ENCODE measurements at regions not wholly inside any gene's neighbourhood (a gene's known extent, or its start where the extent isn't known, plus 50 kb on each side); places are given as distances from the start of the nearest gene placed in this dataset.
"Not testable (repeated sequence)": the region's sequence is repeated elsewhere in the genome, so short reads cannot be mapped to it uniquely, and the experiment has no call there.

DNA sequence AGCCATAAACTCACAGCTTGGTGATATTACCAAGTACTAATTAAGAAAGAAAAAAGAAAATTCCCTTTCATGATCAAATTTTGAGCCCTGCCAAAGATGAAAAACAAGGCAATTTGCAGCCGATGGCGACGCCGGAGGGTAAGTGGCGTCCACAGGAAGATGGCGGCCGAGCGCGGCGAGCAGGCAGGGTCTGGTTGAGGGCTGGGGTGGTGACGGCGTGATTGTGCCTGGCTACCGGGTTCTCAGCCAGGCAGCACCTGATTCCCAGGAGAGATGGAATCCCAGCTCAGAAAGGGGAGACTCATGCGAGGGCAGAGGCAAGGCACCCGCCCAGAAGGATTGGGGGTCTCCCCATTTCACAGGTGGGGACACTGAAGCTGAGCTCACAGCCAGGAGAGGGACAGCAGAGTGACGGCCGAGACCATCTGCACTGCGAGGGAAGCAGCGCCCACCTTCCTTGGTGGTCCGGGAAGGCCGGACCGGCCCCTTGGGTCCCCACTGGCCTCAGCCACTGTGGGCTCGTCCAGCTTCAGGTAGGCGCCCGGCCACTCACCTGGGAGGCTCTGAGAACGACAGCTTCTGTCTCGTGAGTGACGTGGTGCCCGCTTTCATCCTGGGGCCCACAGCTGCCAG is 145.8 kb downstream of the IGLL1 start:
- not testable (repeated sequence) for H3K27ac Mint-ChIP-seq; ATAC-seq; DNase-seq (ENCODE audit: low spot score); H3K36me3 Mint-ChIP-seq; H3K4me3 Mint-ChIP-seq; H3K9me3 Mint-ChIP-seq
- Mint-ChIP-seq H3K27me3 (peaks cover 0 to 10% of the 10 kb centered on the region in 2 donors), H3K4me1 (ENCODE audit: low read depth in 2 of 2) (peaks cover 0 to 11% of the 10 kb centered on the region in 2 donors)

DNA sequence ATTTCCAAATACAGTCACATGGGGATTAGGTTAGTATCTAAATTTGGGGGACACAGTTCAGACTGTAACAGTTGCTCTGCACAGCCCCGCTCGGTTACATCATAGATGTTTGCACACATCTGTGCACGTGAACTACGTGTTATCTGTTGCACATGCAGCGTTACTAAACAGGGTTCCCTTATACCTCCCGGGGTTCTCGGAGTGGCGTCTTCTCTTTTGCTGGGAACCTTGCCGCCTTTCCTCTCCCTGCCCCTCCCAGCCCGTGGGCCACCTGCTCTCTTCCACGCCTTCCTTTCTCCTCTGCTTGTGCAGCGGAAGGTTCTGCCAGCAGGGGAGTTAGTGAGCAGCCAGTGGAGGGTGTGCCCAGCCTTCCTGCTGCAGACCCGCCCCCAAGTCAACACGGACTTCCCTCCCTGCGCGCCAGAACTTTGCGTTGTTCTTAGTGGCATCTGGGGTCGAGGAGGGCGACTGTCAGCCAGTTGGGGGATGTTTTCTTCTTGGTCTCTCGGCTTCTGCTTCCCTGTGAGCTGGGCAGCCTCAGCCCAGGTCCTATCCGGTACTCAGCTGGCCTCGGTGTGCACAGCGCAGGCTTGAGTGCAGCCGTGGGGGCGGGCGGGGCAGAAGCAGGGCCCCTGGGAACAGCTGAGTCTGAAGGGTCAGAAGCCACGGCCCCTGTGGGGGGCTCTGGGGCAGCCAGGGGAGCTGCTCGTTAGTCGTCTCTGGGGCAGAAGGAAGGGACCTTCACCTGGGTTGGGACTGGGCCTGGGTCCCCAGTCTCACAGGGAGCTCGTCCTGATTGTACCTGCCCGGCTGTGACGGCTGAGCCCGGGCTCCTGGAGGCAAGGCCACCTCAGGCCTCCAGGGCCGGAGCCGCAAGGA is 146.7 kb downstream of the IGLL1 start:
- H3K4me1 Mint-ChIP-seq (ENCODE audit: low read depth in 2 of 2), result peaks cover 0 to 11% of the 10 kb centered on the region in 2 donors
- peak; percentile 78 to 87 for ATAC-seq

DNA sequence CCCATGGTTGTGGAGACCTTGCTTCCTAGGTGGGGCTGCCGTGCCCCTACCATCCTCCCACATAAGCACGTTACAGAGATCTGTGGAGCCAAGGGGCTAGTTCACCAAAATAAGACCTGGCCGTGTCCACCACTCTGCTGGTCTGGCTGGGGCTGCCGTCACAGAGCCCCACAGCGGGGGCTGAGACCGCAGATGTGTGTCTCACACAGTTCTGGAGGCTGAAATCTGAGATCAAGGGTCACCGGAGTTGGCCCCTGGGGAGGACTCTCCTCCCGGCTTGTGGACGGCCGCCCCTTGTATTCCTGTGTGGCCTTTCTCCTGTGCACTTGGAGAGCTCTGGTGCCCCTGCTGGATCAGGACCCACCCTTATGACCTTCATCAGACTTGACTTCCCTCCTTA is 147.4 kb downstream of the IGLL1 start:
- not testable (repeated sequence) for H3K27me3 Mint-ChIP-seq; ATAC-seq; DNase-seq (ENCODE audit: low spot score); H3K9me3 Mint-ChIP-seq
- H3K36me3 Mint-ChIP-seq, result peaks cover 13% of the 10 kb centered on the region
- H3K4me1 Mint-ChIP-seq (ENCODE audit: low read depth in 2 of 2), result peaks cover 0 to 11% of the 10 kb centered on the region in 2 donors
- H3K4me3 Mint-ChIP-seq, result peak overlapping the region; percentile 49
- H3K27ac Mint-ChIP-seq, result peak overlapping the region in 1 of 2 donors; percentile 51

More for the DNA sequence above, 146.7 kb downstream of the IGLL1 start:
- not testable (repeated sequence) for DNase-seq (ENCODE audit: low spot score); H3K27me3 Mint-ChIP-seq; H3K9me3 Mint-ChIP-seq
- Mint-ChIP-seq H3K4me3 (peak overlapping the region; percentile 49), H3K27ac (peak overlapping the region in 1 of 2 donors; percentile 51), H3K36me3 (peaks cover 10% of the 10 kb centered on the region)

DNA sequence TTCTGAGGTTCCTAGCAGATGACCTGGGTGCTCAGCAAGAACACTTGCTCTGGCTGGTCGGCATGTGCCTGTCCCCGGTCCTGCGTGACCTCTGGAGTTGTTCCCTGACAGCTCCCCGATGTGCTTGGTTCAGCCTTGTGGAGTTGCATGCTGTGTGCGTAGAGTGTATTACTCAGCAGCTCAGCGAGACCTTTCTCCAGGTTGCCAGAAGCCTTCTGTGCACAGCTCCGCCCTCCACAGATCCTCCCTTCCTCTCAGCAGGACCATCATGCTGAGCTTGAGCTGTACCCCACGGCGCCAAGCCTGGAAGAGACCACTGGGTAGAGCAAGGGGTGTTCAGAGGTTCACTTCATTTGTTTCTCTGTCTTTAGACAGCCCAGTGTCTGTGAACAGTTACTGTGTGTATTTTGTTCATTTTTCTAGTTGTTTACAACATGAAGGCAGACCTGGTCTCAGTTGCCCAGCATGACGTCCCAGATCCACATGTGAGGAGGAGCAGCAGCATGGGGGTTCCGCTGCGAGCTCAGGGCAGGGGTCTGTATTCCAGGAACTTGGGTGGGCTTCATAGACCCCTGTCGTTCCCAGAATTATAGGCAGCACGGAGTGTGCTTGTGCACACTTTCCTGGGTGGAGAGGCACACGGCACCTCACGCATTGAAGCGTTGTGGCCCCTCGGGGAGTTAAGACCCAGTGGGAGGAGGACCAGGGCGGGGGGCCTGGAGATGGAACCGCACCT is 148.6 kb downstream of the IGLL1 start:
- peaks cover 0 to 7% of the 10 kb centered on the region in 2 donors for H3K27me3 Mint-ChIP-seq
- no peak overlapping the region for H3K4me3 Mint-ChIP-seq
- peaks cover 0 to 11% of the 10 kb centered on the region in 2 donors for H3K4me1 Mint-ChIP-seq (ENCODE audit: low read depth in 2 of 2)
- peaks cover 10% of the 10 kb centered on the region for H3K9me3 Mint-ChIP-seq
- no peak for ATAC-seq
- DNase-seq (ENCODE audit: low spot score), result no peak
- no peak overlapping the region for H3K27ac Mint-ChIP-seq
- H3K36me3 Mint-ChIP-seq, result peaks cover 13% of the 10 kb centered on the region

DNA sequence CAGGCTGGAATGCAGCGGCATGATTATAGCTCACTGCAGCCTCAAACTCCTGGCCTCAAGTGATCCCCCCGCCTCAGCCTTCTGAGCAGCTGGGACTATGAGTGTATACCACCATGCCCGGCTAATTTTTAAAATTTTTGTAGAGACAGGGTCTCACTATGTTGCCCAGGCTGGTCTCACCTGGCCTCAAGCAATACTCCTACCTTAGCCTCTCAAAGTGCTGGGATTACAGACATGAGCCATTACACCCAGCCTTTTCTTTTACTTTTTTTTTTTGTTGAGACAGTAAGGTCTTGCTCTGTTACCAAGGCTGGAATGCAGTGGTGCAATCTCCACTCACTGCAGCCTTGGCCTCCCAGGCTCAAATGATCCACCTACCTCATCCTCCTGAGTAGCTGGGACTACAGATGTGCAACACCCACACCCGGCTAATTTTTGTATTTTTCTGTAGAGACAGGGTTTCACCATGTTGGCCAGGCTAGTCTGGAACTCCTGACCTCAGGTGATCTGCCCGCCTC is 155.5 kb downstream of the IGLL1 start:
- not testable (repeated sequence) for H3K9me3 Mint-ChIP-seq; H3K4me3 Mint-ChIP-seq; DNase-seq (ENCODE audit: low spot score); H3K4me1 Mint-ChIP-seq (ENCODE audit: low read depth in 2 of 2); H3K36me3 Mint-ChIP-seq; H3K27ac Mint-ChIP-seq; ATAC-seq; H3K27me3 Mint-ChIP-seq

DNA sequence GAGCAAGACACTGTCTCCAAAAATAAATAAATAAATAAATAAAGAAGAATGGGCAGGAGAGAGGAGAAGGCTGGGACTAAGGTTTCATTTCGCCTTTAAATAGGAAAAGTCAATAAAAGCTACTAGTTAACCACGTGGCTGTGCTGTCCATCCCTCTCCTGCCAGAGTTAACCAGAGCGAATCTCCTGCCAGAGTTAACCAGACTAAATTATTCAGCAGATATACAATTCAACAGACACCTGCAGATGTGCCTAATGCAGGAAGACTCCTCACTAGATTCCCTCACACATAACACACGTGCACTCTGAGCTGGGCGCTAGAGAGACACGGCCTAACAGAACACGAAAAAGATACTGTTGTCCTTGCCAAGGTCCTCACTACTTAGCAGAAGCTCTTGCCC is 156.1 kb downstream of the IGLL1 start:
- no peaks in the 10 kb centered on the region for H3K4me1 Mint-ChIP-seq (ENCODE audit: low read depth in 2 of 2)

DNA sequence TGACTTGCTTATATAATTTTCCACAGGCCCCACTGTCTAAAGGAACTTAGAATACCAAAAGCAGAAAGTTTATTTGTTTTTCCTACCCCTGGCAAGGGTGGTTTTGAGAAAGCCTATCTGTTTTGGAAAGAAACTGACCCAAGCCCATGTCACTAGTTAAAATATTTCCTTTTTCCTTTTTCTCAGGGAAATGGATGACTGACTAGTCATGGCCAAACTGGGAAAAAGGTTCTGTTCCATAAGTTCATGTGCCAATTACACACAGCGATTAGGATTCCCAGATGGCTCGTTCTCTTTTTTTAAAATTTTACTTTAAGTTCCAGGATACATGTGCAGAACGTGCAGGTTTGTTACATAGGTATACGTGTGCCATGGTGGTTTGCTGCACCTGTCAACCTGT is 157.8 kb downstream of the IGLL1 start:
- peaks cover 10 to 12% of the 10 kb centered on the region in 2 donors for H3K27me3 Mint-ChIP-seq
- not testable (repeated sequence) for H3K36me3 Mint-ChIP-seq, H3K4me3 Mint-ChIP-seq

More for the DNA sequence above, 156.1 kb downstream of the IGLL1 start:
- Mint-ChIP-seq H3K9me3 (no peaks in the 10 kb centered on the region), H3K4me3 (no peak overlapping the region), H3K27ac (no peak overlapping the region), H3K36me3 (peaks cover 4% of the 10 kb centered on the region), H3K27me3 (peaks cover 0 to 2% of the 10 kb centered on the region in 2 donors)
- DNase-seq (ENCODE audit: low spot score), result no peak
- no peak for ATAC-seq

DNA sequence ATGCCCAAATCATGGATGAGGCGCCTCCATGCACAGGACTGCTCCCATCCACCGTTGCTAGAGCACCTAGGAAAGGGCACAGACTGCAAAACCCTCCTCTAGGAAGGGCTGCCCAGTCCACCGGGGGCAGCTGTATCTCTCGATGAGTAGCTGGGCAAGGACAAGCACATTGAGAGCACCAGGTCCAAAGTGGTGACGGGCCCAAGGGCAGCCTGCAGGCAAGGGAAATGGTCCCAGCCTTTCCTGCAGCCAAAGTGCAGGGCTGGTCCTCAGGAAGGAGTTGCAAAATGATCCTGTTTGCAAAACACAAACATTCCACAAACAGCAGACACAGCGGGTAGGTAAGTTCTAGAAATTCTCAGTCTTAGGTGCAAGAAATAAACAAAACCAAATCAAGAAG is 158.8 kb downstream of the IGLL1 start:
- H3K27ac Mint-ChIP-seq; ATAC-seq; H3K9me3 Mint-ChIP-seq; H3K4me3 Mint-ChIP-seq; H3K36me3 Mint-ChIP-seq; DNase-seq (ENCODE audit: low spot score); H3K4me1 Mint-ChIP-seq (ENCODE audit: low read depth in 2 of 2): not testable (repeated sequence)
- H3K27me3 Mint-ChIP-seq, result peaks cover 10% of the 10 kb centered on the region in 2 donors

More for the DNA sequence above, 157.8 kb downstream of the IGLL1 start:
- ATAC-seq; H3K9me3 Mint-ChIP-seq; H3K27ac Mint-ChIP-seq; H3K4me1 Mint-ChIP-seq (ENCODE audit: low read depth in 2 of 2); DNase-seq (ENCODE audit: low spot score): not testable (repeated sequence)

DNA sequence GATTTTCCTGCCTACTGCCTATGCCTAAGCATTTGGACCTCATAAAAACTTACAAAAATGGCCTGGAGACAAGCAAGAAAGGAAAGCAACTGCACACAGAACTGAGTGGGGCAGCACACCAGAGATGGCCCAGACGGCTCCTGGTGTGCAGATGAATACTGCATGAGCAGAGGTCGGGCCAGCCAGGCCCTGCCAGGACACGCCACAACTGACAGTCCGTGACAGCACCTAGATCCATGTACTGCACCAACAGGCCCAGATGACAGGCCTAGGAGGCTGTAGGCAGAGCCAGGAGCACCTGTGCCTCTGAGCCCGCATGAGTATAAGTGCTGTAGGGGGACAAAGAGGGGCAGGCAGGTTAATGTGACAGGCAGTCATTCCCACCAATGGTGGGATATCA is 160.2 kb downstream of the IGLL1 start:
- H3K4me1 Mint-ChIP-seq (ENCODE audit: low read depth in 2 of 2), result peaks cover 0 to 2% of the 10 kb centered on the region in 2 donors
- no peaks in the 10 kb centered on the region for H3K9me3 Mint-ChIP-seq
- H3K4me3 Mint-ChIP-seq, result no peak overlapping the region
- no peak for ATAC-seq
- DNase-seq (ENCODE audit: low spot score), result no peak
- peaks cover 10% of the 10 kb centered on the region in 2 donors for H3K27me3 Mint-ChIP-seq
- no peaks in the 10 kb centered on the region for H3K36me3 Mint-ChIP-seq
- H3K27ac Mint-ChIP-seq, result no peak overlapping the region

DNA sequence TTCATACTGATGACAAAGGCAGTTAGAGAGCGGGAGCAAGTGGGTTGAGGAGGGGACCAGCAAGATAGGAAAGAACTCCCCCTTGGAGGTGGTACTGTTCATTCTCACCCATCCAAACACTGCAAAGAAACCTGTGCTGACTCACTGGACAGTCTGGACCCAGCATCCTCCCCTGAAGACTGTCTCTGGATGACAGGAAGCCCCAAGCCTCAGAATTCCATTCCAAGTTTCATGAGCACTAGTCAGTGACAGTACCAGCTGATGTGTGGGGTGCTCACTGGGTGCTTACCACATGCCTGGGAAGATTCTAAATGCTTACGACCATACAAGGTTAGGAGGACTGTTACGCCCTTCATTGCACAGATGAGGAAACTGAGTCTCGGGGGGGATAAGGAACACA is 160.9 kb downstream of the IGLL1 start:
- ATAC-seq (no peak), DNase-seq (ENCODE audit: low spot score) (no peak)
- Mint-ChIP-seq H3K4me3 (no peak overlapping the region), H3K9me3 (no peaks in the 10 kb centered on the region), H3K27ac (no peak overlapping the region), H3K27me3 (peaks cover 10% of the 10 kb centered on the region in 2 donors), H3K36me3 (no peaks in the 10 kb centered on the region), H3K4me1 (ENCODE audit: low read depth in 2 of 2) (peaks cover 0 to 2% of the 10 kb centered on the region in 2 donors)

DNA sequence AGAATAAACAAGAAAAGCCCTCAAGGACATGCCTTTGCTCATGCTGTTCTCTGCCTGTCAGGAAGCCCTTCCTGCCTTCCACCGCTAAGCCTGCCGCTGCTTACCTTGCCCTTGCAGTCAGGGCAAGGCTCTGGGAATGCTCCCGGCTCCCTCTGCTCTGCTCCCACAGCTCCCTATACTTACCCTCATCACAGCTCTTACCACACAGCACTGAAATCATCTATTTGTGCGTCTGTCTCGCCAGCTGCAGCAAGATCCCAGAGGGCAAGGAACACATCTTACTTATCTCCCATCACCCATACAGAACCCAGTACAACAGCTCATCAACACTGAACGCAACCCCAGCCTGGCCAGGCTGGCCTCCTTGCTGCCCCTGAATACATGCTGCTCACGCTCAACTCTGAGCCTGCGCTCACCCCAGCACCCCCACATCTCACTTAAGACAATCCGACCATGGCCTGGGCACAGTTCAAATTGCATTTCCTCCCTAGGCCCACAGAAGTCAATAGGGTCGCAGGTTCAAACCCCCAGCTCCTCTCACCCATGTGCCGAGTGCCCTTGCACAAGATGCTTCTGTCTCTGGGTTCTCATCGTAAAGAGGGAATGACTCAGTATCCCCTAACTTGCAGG is 161.8 kb downstream of the IGLL1 start:
- peaks cover 0 to 2% of the 10 kb centered on the region in 2 donors for H3K4me1 Mint-ChIP-seq (ENCODE audit: low read depth in 2 of 2)
- H3K27me3 Mint-ChIP-seq, result peaks cover 10% of the 10 kb centered on the region in 2 donors
- ATAC-seq, result no peak
- no peak for DNase-seq (ENCODE audit: low spot score)
- no peaks in the 10 kb centered on the region for H3K9me3 Mint-ChIP-seq
- H3K27ac Mint-ChIP-seq, result no peak overlapping the region
- H3K4me3 Mint-ChIP-seq, result no peak overlapping the region
- no peaks in the 10 kb centered on the region for H3K36me3 Mint-ChIP-seq

DNA sequence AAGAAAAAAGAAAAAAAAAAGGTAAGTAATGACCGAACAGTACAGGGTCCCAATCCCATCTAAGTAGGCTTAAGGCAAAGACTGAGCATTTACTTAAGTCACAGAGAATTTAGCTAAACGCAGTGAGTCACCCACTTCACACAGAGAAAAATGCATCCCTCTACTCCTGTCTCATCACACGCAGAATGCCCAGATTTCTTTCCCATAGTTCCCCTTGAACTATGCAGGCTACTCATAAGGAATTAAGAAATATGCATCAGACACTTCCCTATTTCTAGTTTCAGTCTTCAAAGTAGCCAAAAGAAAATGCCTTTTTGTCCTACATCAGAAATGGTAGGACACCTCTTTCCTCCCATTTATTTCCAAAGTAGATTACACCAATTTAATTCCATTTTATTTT is 162.8 kb downstream of the IGLL1 start:
- DNase-seq (ENCODE audit: low spot score); H3K36me3 Mint-ChIP-seq; ATAC-seq; H3K27ac Mint-ChIP-seq; H3K9me3 Mint-ChIP-seq; H3K4me3 Mint-ChIP-seq; H3K4me1 Mint-ChIP-seq (ENCODE audit: low read depth in 2 of 2): not testable (repeated sequence)
- H3K27me3 Mint-ChIP-seq, result peaks cover 12 to 16% of the 10 kb centered on the region in 2 donors

DNA sequence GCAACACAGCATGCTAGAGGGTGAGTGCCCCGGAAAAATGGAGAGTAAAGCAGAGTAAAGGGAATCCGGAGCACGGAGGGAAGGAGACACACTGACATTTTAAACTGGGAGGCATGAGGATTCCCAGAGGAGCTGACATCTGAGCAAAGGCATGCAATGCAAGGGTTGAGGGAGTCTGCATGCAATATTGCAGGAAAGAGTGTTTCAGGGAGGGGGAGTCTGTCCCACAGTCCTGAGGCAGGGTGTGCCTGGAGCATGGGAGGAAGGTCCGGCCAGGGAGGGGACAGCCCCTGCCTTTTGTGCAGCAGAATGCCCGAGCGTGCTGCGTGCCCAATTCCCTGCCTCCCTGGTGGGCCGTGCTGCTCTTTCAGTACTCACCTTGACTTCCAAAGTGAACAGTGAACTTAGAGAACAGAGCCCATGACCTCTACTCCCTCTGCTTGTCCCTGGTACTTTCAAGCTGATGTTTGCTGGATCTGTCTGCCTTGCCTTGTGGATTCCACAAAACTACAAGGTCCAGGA is 163.9 kb downstream of the IGLL1 start:
- H3K9me3 Mint-ChIP-seq; ATAC-seq; H3K4me3 Mint-ChIP-seq; H3K4me1 Mint-ChIP-seq (ENCODE audit: low read depth in 2 of 2); H3K27ac Mint-ChIP-seq; H3K36me3 Mint-ChIP-seq; DNase-seq (ENCODE audit: low spot score): not testable (repeated sequence)
- peaks cover 12 to 22% of the 10 kb centered on the region in 2 donors for H3K27me3 Mint-ChIP-seq

All from natural killer cell treated with Interleukin-12 subunit alpha and Interleukin-12 subunit beta and Interleukin-15 and Interleukin-18, amount 100 ng/mL, for 72 hours (primary cell).